Neural cell (in vitro differentiated cells): ENCODE measurements at regions not wholly inside any gene's neighbourhood (a gene's known extent, or its start where the extent isn't known, plus 50 kb on each side); places are given as distances from the start of the nearest gene placed in this dataset.

Experiments used
- H2AFZ ChIP-seq: fragments of 200-600, 300-800 bp; sonication (generic), shearing (Covaris generic); 2 replicates; pipeline ENCODE4 v1.6.0; 2014; ENCODE audit warnings: low read depth, mild to moderate bottlenecking, antibody characterized with exemption, low read length, moderate library complexity
- H3F3A ChIP-seq: fragments of 200-600 bp; shearing (Covaris generic); 2 replicates; pipeline ENCODE4 v1.6.1; 2016; ENCODE audit warnings: mild to moderate bottlenecking, moderate library complexity, mixed read lengths, antibody characterized with exemption, low read length; ENCODE audit not compliant: insufficient read depth, poor library complexity, severe bottlenecking
- H3K27ac ChIP-seq: fragments of 200-600, 300-800 bp; sonication (generic), shearing (Covaris generic); 2 replicates; pipeline ENCODE4 v1.5.1; 2014; ENCODE audit warnings: mild to moderate bottlenecking, low read length, moderate library complexity
- H3K27me3 ChIP-seq: fragments of 300-800, 200-600 bp; sonication (generic), shearing (Covaris generic); 2 replicates; pipeline ENCODE4 v1.6.0; 2014; ENCODE audit warnings: mild to moderate bottlenecking, low read depth, low read length, moderate library complexity; ENCODE audit not compliant: insufficient read depth
- H3K36me3 ChIP-seq: fragments of 300-800, 200-600 bp; sonication (generic), shearing (Covaris generic); 2 replicates; pipeline ENCODE4 v1.5.1; 2014; ENCODE audit warnings: mild to moderate bottlenecking, antibody characterized with exemption, low read length, moderate library complexity; ENCODE audit not compliant: insufficient read depth
- H3K4me2 ChIP-seq: fragments of 300-800, 200-600 bp; sonication (generic), shearing (Covaris generic); 2 replicates; pipeline ENCODE4 v1.6.0; 2014; ENCODE audit warnings: mild to moderate bottlenecking, low read length
- H3K4me3 ChIP-seq: fragments of 300-800, 200-600 bp; sonication (generic), shearing (Covaris generic); 2 replicates; pipeline ENCODE4 v1.5.1; 2014; ENCODE audit warnings: mild to moderate bottlenecking, low read length, moderate library complexity
- H3K79me2 ChIP-seq: fragments of 200-600 bp; shearing (Covaris generic); replicated peaks from 2 replicates; pipeline ENCODE4 v1.6.0; 2014; ENCODE audit warnings: mild to moderate bottlenecking, low read length, moderate library complexity; ENCODE audit not compliant: insufficient read depth
- H3K9ac ChIP-seq: fragments of 300-800, 200-600 bp; sonication (generic), shearing (Covaris generic); 2 replicates; pipeline ENCODE4 v1.6.1; 2016; ENCODE audit warnings: mild to moderate bottlenecking, low read length, mixed read lengths
- H3K9me2 ChIP-seq: fragments of 200-600 bp; shearing (Covaris generic); 2 replicates; pipeline ENCODE4 v1.6.1; 2016; ENCODE audit warnings: mild to moderate bottlenecking, low read length, mixed read lengths; ENCODE audit not compliant: insufficient read depth
- H3K9me3 ChIP-seq: fragments of 200-600, 300-800 bp; sonication (generic), shearing (Covaris generic); 2 replicates; pipeline ENCODE4 v1.6.1; 2016; ENCODE audit warnings: mild to moderate bottlenecking, mixed run types, low read length, moderate library complexity, mixed read lengths
- H4K20me1 ChIP-seq: fragments of 200-600 bp; shearing (Covaris generic); 2 replicates; pipeline ENCODE4 v1.6.1; 2016; ENCODE audit warnings: mild to moderate bottlenecking, mixed run types; ENCODE audit not compliant: insufficient read depth
- CTCF ChIP-seq: fragments of 450-650 bp; IDR thresholded peaks from 2 replicates; pipeline ENCODE4 v1.5.1; 2014; ENCODE audit warnings: antibody characterized with exemption, mild to moderate bottlenecking, moderate library complexity; ENCODE audit not compliant: poor library complexity, severe bottlenecking
- EP300 ChIP-seq: fragments of 450-650 bp; conservative IDR thresholded peaks from 2 replicates; pipeline ENCODE4 v1.6.1; 2014; ENCODE audit warnings: antibody characterized with exemption, mild to moderate bottlenecking, moderate library complexity; ENCODE audit not compliant: poor library complexity, severe bottlenecking
- EZH2 ChIP-seq: fragments of 200-600, 300-800 bp; shearing (Covaris generic), sonication (generic); IDR thresholded peaks from 2 replicates; pipeline ENCODE4 v1.6.1; 2014; ENCODE audit warnings: antibody characterized with exemption, low read length, borderline replicate concordance, mild to moderate bottlenecking; ENCODE audit not compliant: insufficient read depth, poor library complexity, severe bottlenecking
- MXI1 ChIP-seq: fragments of 450-650 bp; conservative IDR thresholded peaks from 2 replicates; pipeline ENCODE4 v1.6.1; 2014; ENCODE audit warnings: antibody characterized with exemption, mild to moderate bottlenecking; ENCODE audit not compliant: poor library complexity, severe bottlenecking
- POLR2AphosphoS5 ChIP-seq: IDR thresholded peaks from 2 replicates; pipeline ENCODE4 v1.6.1; 2012
- RAD21 ChIP-seq: fragments of 450-650 bp; conservative IDR thresholded peaks from 2 replicates; pipeline ENCODE4 v1.6.1; 2014; ENCODE audit warnings: antibody characterized with exemption, mild to moderate bottlenecking, moderate library complexity
- REST ChIP-seq: IDR thresholded peaks from 2 replicates; pipeline ENCODE4 v1.6.1; 2012; ENCODE audit warnings: borderline replicate concordance
- SMC3 ChIP-seq: fragments of 450-650 bp; conservative IDR thresholded peaks from 2 replicates; pipeline ENCODE4 v1.6.1; 2014; ENCODE audit warnings: antibody characterized with exemption, mild to moderate bottlenecking, moderate library complexity; ENCODE audit not compliant: poor library complexity
- TAF1 ChIP-seq: IDR thresholded peaks from 2 replicates; pipeline ENCODE4 v1.6.1; 2012; ENCODE audit warnings: low read depth

- Histone ChIP-seq H3K9me3 (no peaks in the 10 kb centered on the region), H3K9ac (no peak overlapping the region), H3K27ac (no peak overlapping the region), H3K36me3 (no peaks in the 10 kb centered on the region), H3K27me3 (no peaks in the 10 kb centered on the region), H3F3A (no peaks in the 10 kb centered on the region), H3K4me2 (no peak overlapping the region), H4K20me1 (no peaks in the 10 kb centered on the region), H3K79me2 (no peaks in the 10 kb centered on the region), H2AFZ (no peak overlapping the region), H3K9me2 (no peaks in the 10 kb centered on the region), H3K4me3 (no peak overlapping the region)
- TF ChIP-seq TAF1 (no peak), RAD21 (no peak), POLR2AphosphoS5 (no peak), EZH2 (no peak), SMC3 (no peak), REST (no peak), EP300 (no peak), MXI1 (no peak), CTCF (no peak)
These were observed 69.9 kb downstream of the RHOB start for GRCh38 chr2:20516646-20517341.

- Histone ChIP-seq H4K20me1 (no peaks in the 10 kb centered on the region), H3K36me3 (no peaks in the 10 kb centered on the region), H2AFZ (no peak overlapping the region), H3K9me3 (no peaks in the 10 kb centered on the region), H3K79me2 (no peaks in the 10 kb centered on the region), H3K9me2 (no peaks in the 10 kb centered on the region), H3K27me3 (no peaks in the 10 kb centered on the region), H3K27ac (no peak overlapping the region), H3K4me3 (no peak overlapping the region), H3K9ac (no peak overlapping the region), H3K4me2 (no peak overlapping the region), H3F3A (no peaks in the 10 kb centered on the region)
- TF ChIP-seq RAD21, result no peak
- no peak for TF ChIP-seq POLR2AphosphoS5
- no peak for TF ChIP-seq REST
- no peak for TF ChIP-seq SMC3
- TF ChIP-seq CTCF, result no peak
- no peak for TF ChIP-seq TAF1
- TF ChIP-seq EP300, result no peak
- TF ChIP-seq EZH2, result no peak
- no peak for TF ChIP-seq MXI1
These were observed 72.4 kb downstream of the RHOB start for GRCh38 chr2:20519309-20519708.
